OCI-LY7 (cell line): ENCODE measurements at regions not wholly inside any gene's neighbourhood (a gene's known extent, or its start where the extent isn't known, plus 50 kb on each side); places are given as distances from the start of the nearest gene placed in this dataset.

Source experiments
- EZH2phosphoT487 ChIP-seq: fragments of 200-600 bp; sonication (generic); IDR thresholded peaks from 2 replicates; pipeline ENCODE4 v1.6.1; 2018; ENCODE audit warnings: low read depth, borderline replicate concordance, mild to moderate bottlenecking, mixed run types, antibody characterized with exemption, low read length, moderate library complexity, mixed read lengths
- TF ChIP-seq, protein P1 (sequence below): fragments of 200-600 bp; sonication (generic); conservative IDR thresholded peaks from 2 replicates; pipeline ENCODE4 v1.5.1; 2014; ENCODE audit warnings: mild to moderate bottlenecking, antibody characterized with exemption, low read length, moderate library complexity, mixed read lengths

DNA sequence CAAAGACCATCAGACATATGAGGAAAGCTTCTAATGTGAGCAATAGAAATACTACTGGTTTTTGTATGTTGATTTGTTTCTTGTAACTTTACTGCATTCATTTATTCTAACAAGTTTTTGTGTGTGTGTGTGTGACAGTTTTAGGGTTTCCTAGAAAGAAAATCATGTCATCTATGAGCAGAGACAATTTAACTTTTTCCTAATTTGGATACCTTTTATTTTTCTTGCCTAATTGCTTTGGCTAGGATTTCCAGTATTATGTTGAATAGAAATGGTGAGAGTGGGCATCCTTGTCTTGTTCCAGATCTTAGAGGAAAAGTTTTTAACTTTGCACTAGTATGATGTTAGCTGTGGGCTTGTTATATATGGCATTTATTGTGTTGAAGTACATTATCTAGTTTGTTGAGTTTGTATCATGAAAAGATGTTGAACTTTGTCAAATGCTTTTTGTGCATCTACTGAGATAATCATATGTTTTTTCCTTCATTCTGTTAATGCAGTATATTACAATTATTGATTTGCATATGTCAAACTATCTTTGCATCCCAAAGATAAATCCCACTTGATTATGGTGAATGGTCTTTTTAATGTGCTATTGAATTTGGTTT, 117.3 kb upstream of the CDC42EP3 start:
- TF ChIP-seq, protein P1, sequence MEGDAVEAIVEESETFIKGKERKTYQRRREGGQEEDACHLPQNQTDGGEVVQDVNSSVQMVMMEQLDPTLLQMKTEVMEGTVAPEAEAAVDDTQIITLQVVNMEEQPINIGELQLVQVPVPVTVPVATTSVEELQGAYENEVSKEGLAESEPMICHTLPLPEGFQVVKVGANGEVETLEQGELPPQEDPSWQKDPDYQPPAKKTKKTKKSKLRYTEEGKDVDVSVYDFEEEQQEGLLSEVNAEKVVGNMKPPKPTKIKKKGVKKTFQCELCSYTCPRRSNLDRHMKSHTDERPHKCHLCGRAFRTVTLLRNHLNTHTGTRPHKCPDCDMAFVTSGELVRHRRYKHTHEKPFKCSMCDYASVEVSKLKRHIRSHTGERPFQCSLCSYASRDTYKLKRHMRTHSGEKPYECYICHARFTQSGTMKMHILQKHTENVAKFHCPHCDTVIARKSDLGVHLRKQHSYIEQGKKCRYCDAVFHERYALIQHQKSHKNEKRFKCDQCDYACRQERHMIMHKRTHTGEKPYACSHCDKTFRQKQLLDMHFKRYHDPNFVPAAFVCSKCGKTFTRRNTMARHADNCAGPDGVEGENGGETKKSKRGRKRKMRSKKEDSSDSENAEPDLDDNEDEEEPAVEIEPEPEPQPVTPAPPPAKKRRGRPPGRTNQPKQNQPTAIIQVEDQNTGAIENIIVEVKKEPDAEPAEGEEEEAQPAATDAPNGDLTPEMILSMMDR, result no peak
- no peak for TF ChIP-seq EZH2phosphoT487
